Sigmoid colon (tissue), 6 donors: ENCODE measurements at regions not wholly inside any gene's neighbourhood (a gene's known extent, or its start where the extent isn't known, plus 50 kb on each side); places are given as distances from the start of the nearest gene placed in this dataset.
"Not testable (repeated sequence)": the region's sequence is repeated elsewhere in the genome, so short reads cannot be mapped to it uniquely, and the experiment has no call there.

Experiments used
- DNase-seq: peaks from one replicate; pipeline ENCODE4 v3.0.0-alpha.2; 2019
- H3K27ac ChIP-seq, 4 donors: fragments of 200-600 bp; sonication (generic); one replicate each; pipeline ENCODE4 v1.5.1; 2016 to 2019; ENCODE audit warnings: mild to moderate bottlenecking in 1 of 4
- H3K27me3 ChIP-seq, 3 donors: fragments of 200-600 bp; sonication (generic); one replicate each; pipeline ENCODE4 v1.5.1; 2019; ENCODE audit warnings: mild to moderate bottlenecking in 1 of 3
- H3K36me3 ChIP-seq, 4 donors: fragments of 200-600 bp; sonication (generic); one replicate each; pipeline ENCODE4 v1.5.1; 2016 to 2019
- H3K4me1 ChIP-seq, 4 donors: fragments of 200-600 bp; sonication (generic); one replicate each; pipeline ENCODE4 v1.5.1; 2017 to 2019
- H3K4me3 ChIP-seq, 4 donors: fragments of 200-600 bp; sonication (generic); one replicate each; pipeline ENCODE4 v1.5.1; 2017 to 2019; ENCODE audit warnings: mild to moderate bottlenecking in 2 of 4, moderate library complexity in 1 of 4
- H3K9me3 ChIP-seq, 4 donors: fragments of 200-600 bp in 3 of 4; sonication (generic) in 3 of 4; one replicate each; pipeline versions ENCODE4 v1.5.1 to v1.6.1; 2013 to 2019
- CTCF ChIP-seq, 4 experiments: fragments of 450-650 bp in 3 of 4; fragments of 200-600 bp in 1 of 4; IDR thresholded peaks; one replicate each; pipeline ENCODE4 v1.5.1; 2016 to 2019; ENCODE audit warnings: antibody characterized with exemption in 4 of 4, mild to moderate bottlenecking in 3 of 4, moderate library complexity in 2 of 4
- EP300 ChIP-seq, 4 donors: sonication (generic); formaldehyde crosslinking; IDR thresholded peaks; one replicate each; pipeline ENCODE4 v1.6.1; 2017; ENCODE audit warnings: antibody characterized with exemption in 4 of 4
- POLR2A ChIP-seq, 2 donors: fragments of 450-650 bp; IDR thresholded peaks; one replicate each; pipeline ENCODE4 v1.6.1; 2016; ENCODE audit warnings: antibody characterized with exemption in 2 of 2, mild to moderate bottlenecking in 2 of 2, moderate library complexity in 2 of 2
- POLR2AphosphoS5 ChIP-seq, 4 donors: sonication (generic); formaldehyde crosslinking; IDR thresholded peaks; one replicate each; pipeline ENCODE4 v1.6.1; 2017; ENCODE audit warnings: antibody characterized with exemption in 4 of 4
- WGBS, 2 donors: extraction: QIAGEN DNeasy Blood & Tissue Kit; methylation state at CpG; one replicate each; pipeline ENCODE4 v1.1.7; 2013; 5-methylcytosine and 5-hydroxymethylcytosine counted together
- intact Hi-C: fragments of 100-400 bp; cut with DNase I; formaldehyde crosslinking; loops from one replicate; pipeline ENCODE4 v1.15.1; 2023
- donor health status: healthy with polysubstance abuse.
- donor health status: healthy.

- TF ChIP-seq CTCF (IDR thresholded peaks at IDR 0.05), result peak in 3 of 4 experiments; percentile 12 to 46 (median 46)
- DNase-seq, H3K9me3 ChIP-seq, H3K4me3 ChIP-seq, intact Hi-C loops, H3K36me3 ChIP-seq, H3K4me1 ChIP-seq, H3K27ac ChIP-seq: not testable (repeated sequence)
- H3K27me3 ChIP-seq, result peaks cover 0 to 15% (median 0%) of the 10 kb centered on the region in 3 donors
- 36% methylated on average over 10 of the region's 11 CpGs for WGBS, 2 donors
Measured at GRCh38 chr1:157196670-157197456, 58.7 kb upstream of the ETV3 start.

DNA sequence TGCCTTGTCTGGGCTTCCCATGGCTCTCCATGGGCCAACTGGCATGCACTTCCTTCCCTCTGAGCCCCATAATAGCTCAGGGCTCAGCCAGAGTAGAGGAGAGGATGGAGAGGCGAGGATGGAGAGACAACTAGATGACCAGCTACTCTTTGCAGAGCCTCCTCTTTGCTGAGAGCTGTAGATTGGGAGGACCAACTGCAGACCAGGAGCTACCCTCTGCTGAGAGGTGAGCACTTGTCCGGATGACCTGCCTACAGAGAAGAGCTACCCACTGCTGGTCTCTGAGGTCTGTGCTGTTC lies 58.0 kb upstream of the ETV3 start:
- no peak for DNase-seq
- TF ChIP-seq POLR2A (IDR thresholded peaks at IDR 0.05) (no peak), CTCF (IDR thresholded peaks at IDR 0.05) (no peak), EP300 (IDR thresholded peaks at IDR 0.05) (no peak), POLR2AphosphoS5 (IDR thresholded peaks at IDR 0.05) (no peak)
- intact Hi-C loops, result no loop called here
- Histone ChIP-seq H3K9me3 (no peaks in the 10 kb centered on the region), H3K27me3 (peaks cover 0 to 15% (median 0%) of the 10 kb centered on the region in 3 donors), H3K27ac (no peak overlapping the region), H3K36me3 (no peaks in the 10 kb centered on the region), H3K4me3 (no peak overlapping the region), H3K4me1 (no peaks in the 10 kb centered on the region)
- WGBS, 2 donors, result 92 to 95% methylated on average over 2 of the region's 2 CpGs

GRCh38 chr1:157195521-157196244 lies 57.5 kb upstream of the ETV3 start:
- Histone ChIP-seq H3K9me3 (no peaks in the 10 kb centered on the region), H3K27ac (no peak overlapping the region), H3K27me3 (peaks cover 0 to 15% (median 0%) of the 10 kb centered on the region in 3 donors), H3K4me1 (no peaks in the 10 kb centered on the region), H3K4me3 (no peak overlapping the region), H3K36me3 (no peaks in the 10 kb centered on the region)
- DNase-seq, result peak; percentile 46
- intact Hi-C loops, result no loop called here
- 91 to 94% methylated on average over 13 of the region's 13 CpGs for WGBS, 2 donors
- TF ChIP-seq POLR2A (IDR thresholded peaks at IDR 0.05), result no peak
- no peak for TF ChIP-seq EP300 (IDR thresholded peaks at IDR 0.05)
- no peak for TF ChIP-seq CTCF (IDR thresholded peaks at IDR 0.05)
- no peak for TF ChIP-seq POLR2AphosphoS5 (IDR thresholded peaks at IDR 0.05)

- TF ChIP-seq EP300 (IDR thresholded peaks at IDR 0.05) (no peak), CTCF (IDR thresholded peaks at IDR 0.05) (no peak), POLR2A (IDR thresholded peaks at IDR 0.05) (no peak), POLR2AphosphoS5 (IDR thresholded peaks at IDR 0.05) (no peak)
Measured at GRCh38 chr1:157194731-157195520, 56.7 kb upstream of the ETV3 start.

More at GRCh38 chr1:157194731-157195520, 56.7 kb upstream of the ETV3 start:
- DNase-seq, result peak; percentile 49
- H3K27me3 ChIP-seq, result peaks cover 0 to 15% (median 0%) of the 10 kb centered on the region in 3 donors
- H3K27ac ChIP-seq, result no peak overlapping the region
- no peaks in the 10 kb centered on the region for H3K36me3 ChIP-seq
- WGBS, 2 donors, result 46 to 82% methylated on average over 67 of the region's 67 CpGs
- no peaks in the 10 kb centered on the region for H3K4me1 ChIP-seq
- intact Hi-C loops, result no loop called here
- no peaks in the 10 kb centered on the region for H3K9me3 ChIP-seq
- no peak overlapping the region for H3K4me3 ChIP-seq
